ENCODE measurements at regions not wholly inside any gene's neighbourhood (a gene's known extent, or its start where the extent isn't known, plus 50 kb on each side); places are given as distances from the start of the nearest gene placed in this dataset.

GRCh38 chr2:163259489-163259888, 420.9 kb upstream of the KCNH7 start:
- no peak for DNase-seq

- no peak for DNase-seq
These were observed 416.5 kb upstream of the KCNH7 start for GRCh38 chr2:163255086-163255485.

- DNase-seq: no peak
These were observed 415.2 kb upstream of the KCNH7 start for GRCh38 chr2:163253621-163254285.

- no peak for DNase-seq
These were observed 413.6 kb upstream of the KCNH7 start for GRCh38 chr2:163252199-163252598.

DNA sequence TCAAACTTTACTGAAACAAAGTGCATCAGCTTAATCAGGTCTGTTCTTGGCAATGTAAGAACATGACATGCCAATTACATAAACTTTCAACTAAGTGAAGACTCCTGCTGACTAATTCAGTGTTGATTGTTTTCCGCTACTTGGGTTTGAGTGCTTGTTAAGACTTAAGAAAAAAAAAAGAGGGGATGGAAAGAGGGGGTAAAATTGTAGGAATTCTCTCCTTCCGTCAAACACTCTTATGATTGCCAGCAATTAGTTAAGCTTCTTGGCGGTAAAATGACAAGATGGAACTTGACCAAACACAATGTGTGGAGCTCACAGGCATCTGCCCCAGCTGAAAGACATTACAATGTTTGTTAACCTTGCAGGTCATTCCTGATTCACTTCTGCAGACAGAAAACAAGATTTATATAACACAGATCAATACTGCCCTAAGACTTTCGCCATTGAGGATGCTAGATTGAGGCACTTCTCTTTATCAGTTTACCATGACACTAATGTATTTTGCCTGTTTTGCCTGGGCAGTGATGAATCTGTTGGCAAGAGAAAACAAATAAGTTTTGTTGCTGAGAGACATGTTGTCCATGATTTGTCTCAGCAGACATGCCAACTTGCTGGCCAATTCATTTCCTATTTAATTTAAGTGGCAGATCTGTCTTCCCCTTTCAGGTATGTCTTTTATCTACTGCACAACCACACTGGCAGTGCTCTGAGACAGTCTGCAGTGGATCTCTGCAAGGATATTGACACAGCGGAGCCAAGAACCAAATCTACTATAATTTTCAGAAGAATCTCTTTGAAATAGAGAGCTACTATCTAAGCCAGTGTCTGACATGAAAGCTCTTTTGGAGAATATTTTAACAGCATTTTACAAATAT, 410.0 kb upstream of the KCNH7 start:
- DNase-seq: no peak

DNA sequence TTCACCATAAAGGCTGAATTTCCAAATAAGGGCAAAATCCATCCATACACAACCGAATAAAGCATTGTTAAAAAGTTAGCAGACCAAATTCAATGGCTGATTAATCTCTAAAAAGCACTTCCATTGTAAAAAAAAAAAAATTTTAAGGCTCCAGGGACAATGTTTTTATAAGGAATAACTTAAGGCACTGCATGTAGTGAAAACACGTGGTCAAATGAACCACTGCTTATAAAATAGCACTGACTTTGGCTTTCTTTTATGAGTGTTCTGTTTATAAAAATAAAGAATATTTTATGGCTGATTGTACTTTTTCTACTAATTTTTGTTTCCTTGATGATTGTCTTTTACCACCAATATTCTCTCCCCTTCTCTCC, 409.3 kb upstream of the KCNH7 start:
- DNase-seq: no peak

GRCh38 chr2:163247156-163247846, 408.7 kb upstream of the KCNH7 start:
- DNase-seq: no peak

GRCh38 chr2:163246135-163246534, 407.6 kb upstream of the KCNH7 start:
- DNase-seq: no peak

DNA sequence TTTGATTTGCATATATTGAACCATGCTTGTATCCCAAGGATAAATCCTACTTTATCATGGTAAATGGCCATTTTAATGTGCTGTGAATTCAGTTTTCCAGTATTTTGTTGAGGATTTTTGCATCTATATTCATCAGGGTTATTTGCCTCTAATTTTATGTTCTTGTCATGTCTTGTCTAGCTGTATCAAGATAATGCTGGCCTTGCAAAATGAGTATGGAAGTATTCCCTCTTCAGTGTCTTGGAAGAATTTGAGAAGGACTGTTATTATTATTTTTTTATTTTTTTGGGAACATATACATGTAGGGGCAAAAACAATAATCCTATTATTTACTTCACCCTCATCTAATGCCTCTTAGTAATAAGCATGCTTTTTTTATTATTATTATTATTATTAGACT, 398.0 kb upstream of the KCNH7 start:
- no peak for DNase-seq

DNA sequence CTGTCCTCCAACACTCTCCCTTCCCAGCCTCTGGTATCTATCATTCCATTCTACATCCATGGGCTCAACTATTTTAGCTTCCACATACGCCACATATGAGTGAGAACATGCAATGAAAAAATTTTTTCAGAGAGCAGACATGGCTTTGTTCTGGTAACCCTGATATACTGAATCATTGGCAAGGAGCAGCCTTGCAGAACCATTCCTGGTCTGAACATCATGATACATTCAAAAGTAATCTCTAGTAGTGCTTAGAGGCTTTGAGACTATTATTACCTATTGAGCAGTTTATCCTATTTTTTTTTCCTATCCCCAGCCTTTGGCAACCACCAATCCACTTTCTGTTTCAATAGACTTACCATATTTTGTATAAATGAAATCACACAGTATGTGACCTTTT, 393.1 kb upstream of the KCNH7 start:
- no peak for DNase-seq

DNA sequence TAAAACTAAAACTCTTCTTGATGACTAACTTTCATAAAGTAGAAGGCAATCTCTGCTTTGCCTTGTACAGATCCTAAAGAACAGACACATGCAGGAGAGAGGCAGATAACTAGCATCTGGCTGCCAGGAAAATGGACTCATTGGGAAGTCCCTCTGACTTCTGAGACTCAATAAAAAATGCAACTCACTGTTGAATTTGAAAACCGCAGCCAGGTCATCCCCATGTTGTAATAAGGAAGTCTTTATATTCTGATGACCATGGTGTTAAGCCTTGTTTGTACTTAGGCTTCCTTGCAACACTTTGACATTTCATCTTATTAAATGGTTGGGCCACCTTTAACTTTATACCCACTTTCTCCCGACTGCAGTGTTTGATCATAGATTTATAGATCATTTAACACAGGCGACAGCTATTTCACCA, 375.1 kb upstream of the KCNH7 start:
- no peak for DNase-seq

DNA sequence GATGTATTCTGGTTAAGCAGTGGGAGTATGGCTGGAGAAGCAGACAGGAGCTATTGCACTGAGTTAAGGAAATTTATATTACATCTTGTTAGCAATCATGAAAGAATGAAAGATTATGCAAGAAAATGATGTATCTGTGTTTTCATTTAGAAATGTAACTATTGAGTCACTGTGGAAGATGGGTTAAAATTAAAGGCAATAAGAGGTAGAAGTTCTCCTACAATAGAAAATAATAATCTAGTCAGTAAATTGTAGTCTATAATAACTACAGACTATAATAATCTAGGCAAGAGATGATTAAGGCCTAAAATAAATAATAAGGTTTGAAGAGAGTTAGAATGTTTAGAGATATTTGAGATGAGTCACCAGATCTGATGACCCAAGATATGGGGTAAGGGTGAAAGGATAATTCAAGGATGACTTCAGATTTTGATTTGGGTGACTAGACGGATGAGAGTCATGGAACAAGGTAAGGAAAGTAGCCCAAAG, 371.9 kb upstream of the KCNH7 start:
- DNase-seq: no peak

GRCh38 chr2:163207693-163208370, 369.3 kb upstream of the KCNH7 start:
- no peak for DNase-seq

DNA sequence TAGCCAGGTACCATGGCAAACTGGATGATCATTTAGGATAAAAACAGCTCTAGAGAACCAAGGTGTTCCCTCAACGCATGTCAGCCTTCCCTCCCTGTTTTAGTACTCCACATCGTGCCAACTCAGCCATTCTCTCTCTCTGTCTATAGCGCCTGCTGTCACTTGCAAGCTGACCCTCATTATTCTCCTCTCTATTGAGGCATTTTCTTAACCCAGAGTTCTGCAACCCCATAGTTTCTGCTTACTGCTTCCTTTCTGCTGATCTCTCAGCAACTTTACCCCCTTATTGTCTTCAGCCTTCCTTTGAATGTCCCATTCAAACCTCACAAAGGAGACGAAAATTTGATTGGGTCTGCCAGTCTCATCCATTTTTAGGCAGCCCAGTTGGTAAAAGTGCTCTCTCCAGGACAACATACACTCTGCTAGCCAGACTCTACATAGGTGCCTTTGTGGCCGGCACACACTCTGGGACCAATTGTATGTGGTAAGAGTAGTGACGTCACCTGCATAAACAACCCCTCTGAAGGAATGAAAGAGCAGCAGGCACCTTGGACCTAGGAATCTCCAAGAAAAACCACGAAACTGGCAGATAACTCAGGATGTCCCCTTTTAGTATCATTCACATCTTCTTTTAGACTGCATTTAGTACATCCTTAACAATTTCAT, 367.2 kb upstream of the KCNH7 start:
- DNase-seq: no peak

- DNase-seq: no peak
These were observed 362.2 kb upstream of the KCNH7 start for GRCh38 chr2:163200741-163201140.

DNA sequence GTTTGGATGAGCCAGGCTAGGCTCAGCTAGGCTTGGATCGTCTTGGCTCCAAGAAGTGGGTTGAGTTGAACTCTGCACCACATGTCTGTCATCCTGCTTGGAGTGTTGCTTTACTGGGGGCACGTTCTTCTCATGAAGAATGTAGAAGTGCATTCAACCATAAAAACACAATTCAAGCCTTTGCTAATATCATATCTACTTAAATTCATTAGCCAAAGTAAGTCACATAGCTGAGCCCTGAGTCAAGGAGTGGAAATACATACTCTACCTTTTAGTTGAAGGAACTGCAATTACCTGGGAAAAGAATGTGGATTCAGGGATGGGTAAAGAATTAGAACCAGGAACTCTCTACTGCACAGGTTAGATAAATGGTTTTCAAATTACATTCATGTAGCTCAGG, 360.4 kb upstream of the KCNH7 start:
- no peak for DNase-seq

GRCh38 chr2:163198007-163198406, 359.4 kb upstream of the KCNH7 start:
- DNase-seq: no peak

DNA sequence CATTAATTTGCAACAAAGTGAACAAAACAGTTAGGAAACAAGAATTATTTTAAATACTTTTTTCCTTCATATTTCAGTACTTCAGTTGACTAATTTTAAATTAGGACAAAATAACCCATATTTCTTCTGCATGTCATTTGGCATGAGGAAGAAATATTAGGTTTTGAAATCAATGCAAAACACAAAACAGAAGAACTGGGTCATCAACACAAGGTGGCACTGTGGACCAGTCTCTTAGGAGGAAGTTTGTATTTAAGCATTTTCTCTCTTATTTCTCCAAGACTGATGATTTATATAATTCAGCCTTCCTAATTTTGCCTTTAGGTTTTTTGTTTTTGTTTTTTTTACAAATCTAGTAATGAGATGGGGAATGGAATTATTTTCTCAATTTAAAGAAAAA, 352.8 kb upstream of the KCNH7 start:
- peak; percentile 12 for DNase-seq

- DNase-seq: no peak
These were observed 349.6 kb upstream of the KCNH7 start for GRCh38 chr2:163187995-163188655.

- no peak for DNase-seq
These were observed 348.6 kb upstream of the KCNH7 start for GRCh38 chr2:163187119-163187518.

GRCh38 chr2:163185160-163185559, 346.6 kb upstream of the KCNH7 start:
- no peak for DNase-seq

- DNase-seq: no peak
These were observed 344.3 kb upstream of the KCNH7 start for GRCh38 chr2:163182764-163183354.

Measured in DMS153 (cell line).